Activated T-helper 1 cell treated with Interleukin-2 at 50 U/mL for 16 hours (primary cell): ENCODE measurements at regions not wholly inside any gene's neighbourhood (a gene's known extent, or its start where the extent isn't known, plus 50 kb on each side); places are given as distances from the start of the nearest gene placed in this dataset.
"Not testable (repeated sequence)": the region's sequence is repeated elsewhere in the genome, so short reads cannot be mapped to it uniquely, and the experiment has no call there.

Experiments used
- DNase-seq: peaks from one replicate; pipeline ENCODE4 v3.0.0-alpha.2; 2020; ENCODE audit warnings: low read depth

DNA sequence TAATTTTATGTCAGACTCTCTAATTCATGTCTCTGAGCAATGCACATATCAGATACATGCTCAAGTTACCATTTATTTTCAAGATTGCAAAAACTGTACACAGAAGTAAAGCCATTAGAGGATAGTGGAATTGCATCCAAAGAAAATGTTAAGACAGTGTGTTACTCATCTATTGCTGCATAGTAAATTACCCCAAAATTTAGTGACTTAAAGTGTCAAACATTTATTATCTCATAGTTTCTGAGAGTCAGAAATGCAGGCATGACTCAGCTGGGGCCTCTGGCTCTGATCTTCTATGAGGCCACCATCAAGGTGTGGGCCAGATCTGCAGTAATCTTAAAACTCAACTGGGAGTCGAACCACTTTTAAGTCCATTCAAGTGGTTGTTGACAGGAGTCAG lies 275.2 kb downstream of the QDPR start:
- DNase-seq, result no peak

DNA sequence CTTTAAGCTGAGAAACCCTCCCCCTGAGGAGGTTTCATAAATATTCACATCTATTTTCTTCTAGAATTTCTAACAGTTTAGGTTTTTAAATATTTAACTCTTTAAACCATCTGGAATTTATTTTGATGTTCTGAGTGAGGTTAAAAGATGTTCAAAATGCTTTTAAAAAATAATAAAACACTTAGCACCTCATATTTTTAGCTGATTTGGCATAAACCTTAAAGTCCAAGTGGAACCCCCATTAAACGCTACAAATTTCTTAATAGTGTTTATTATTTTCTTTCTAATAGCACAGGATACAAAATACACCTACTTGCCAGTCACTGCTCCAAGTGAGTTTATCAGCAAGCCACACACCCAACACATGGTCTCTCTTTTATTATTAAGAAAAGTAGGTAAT lies 277.2 kb downstream of the QDPR start:
- no peak for DNase-seq

GRCh38 chr4:17232566-17233253 lies 279.2 kb downstream of the QDPR start:
- DNase-seq, result no peak

DNA sequence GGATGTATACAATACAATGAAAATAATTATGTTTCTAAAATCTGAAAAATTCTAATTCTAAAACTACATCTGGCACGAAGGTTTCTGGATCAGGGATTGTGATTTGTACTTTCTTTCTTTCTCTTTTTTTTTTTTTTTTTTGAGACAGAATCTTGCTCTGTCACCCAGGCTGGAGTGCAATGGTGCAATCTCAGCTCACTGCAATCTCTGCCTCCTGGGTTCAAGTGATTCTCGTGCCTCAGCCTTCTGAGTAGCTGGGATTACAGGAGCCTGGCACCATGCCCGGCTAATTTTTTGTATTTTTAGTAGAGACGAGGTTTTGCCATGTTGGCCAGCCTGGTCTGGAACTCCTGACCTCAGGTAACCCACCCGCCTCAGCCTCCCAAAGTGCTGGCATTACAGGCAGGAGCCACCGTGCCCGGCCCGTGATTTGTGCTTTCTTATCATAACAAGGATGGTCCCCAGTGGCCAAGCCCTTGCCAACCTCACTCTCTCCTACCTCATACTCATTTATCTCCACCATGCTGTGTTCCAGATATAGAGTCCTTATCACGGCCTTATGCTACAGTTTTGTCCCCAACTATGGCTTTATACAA lies 279.9 kb downstream of the QDPR start:
- DNase-seq, result not testable (repeated sequence)

DNA sequence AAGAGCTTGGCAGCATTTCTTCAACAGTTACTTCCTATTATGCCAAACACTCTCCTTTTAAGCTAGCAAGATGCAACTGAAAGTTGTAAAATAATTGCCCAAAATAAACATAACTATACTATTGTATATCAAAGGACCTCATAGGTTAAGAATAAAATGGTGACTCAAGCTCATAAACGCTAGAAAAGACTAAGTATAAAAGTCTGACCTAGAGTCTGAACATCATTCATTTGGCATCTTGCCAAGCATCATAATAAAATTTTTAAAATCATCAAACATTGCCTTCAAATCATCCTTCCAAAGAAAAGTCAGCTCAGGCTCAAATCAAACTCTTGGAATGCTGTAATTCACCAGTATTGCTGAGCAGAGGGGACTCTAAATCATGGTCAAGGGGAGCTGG lies 281.2 kb downstream of the QDPR start:
- DNase-seq, result no peak

DNA sequence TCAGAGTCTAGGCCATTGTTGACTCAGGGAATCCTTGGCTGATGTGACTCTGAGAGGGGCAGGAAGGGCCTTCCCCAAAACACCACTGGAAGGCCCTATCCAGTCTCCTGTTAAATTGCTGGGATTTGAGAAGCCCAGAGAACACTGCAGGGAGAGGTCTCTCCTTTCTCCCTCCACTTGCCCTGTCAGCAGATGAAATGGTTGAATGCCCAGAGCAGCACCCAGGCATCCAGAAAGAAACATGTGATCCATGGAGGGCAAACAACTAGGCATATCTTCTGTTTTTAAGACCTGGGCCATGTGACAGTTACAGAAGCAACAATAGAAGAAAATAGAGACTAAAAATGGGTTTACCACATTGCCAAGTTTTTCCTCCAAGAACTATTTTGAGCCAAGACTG lies 291.1 kb downstream of the QDPR start:
- DNase-seq, result no peak

DNA sequence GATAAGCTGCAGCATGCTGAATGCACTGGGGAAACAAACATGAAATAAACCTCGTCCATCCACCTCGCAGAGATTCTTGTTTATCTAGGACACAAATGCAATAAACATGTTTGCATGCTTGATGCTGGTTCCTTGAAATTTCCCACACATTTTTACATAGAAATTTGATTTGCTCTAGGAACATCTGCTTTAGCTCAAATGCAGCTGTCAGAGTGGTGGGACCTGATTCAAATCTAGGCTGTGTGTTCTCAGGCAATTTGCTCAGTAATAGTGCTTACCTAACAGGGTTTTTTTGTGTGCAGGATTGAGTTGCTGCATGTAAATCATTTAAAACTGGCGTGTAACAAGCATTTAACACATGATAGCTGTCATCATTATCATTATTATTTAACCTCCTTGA lies 293.1 kb downstream of the QDPR start:
- no peak for DNase-seq

- DNase-seq, result no peak
These were observed 304.8 kb downstream of the QDPR start for GRCh38 chr4:17206829-17207801.

DNA sequence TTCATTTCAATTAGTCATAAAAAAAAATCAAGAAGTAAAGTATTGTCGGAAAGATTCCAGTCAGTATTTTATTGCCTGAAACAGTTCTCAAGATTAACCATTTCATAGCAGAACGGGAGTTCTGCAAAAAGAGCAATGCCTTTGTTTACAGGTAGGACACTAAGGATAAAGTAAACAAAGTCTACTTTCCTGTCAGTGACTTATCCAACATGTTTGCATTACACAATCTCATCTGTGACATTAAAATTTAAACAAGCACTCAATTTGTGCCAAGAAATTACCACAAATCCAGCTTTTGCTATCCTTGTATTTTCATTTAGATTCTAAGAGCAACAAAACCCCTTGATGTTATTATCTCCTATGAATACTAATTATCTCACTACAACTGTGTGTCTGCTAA lies 306.5 kb upstream of the LDB2 start:
- no peak for DNase-seq

GRCh38 chr4:17203797-17204196 lies 305.4 kb upstream of the LDB2 start:
- no peak for DNase-seq

DNA sequence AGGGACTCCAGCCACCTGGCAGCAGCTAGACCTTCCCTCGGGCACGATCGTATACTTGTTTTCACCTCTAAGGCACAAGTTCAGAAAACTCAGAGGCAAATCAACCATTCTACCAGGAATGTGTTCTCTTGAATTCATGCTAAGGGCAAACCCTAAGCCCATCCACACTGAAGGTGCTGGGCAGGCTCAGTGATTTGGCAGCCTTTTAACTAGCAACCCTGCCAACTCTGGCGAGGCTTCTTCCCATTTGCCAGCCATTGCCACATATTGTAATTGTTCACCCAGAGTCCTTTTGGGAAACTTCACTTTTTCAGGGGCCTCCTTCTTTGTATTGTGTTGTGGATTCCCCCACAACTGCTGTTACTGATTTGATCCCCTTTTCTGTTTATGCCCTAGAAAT lies 298.6 kb upstream of the LDB2 start:
- no peak for DNase-seq

GRCh38 chr4:17195461-17196275 lies 297.2 kb upstream of the LDB2 start:
- no peak for DNase-seq

DNA sequence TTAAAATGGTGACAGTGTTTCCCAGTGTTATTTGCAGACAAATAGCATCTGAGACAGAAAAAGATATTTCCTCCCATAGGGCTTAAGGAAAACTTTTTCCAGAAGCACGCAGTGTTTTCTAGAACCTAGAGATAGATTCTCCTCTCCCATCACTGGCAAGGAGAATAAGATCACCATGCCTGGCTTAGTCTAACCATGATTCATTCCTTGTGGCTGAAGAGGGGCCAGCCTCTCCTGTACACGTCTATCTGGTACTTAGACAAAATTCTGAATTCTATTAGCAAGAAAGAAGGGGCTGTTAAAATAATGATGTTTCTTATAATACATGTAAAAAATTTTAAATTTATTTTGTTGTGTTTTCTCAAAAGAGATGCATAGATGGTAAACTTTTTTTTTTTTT lies 296.1 kb upstream of the LDB2 start:
- no peak for DNase-seq

DNA sequence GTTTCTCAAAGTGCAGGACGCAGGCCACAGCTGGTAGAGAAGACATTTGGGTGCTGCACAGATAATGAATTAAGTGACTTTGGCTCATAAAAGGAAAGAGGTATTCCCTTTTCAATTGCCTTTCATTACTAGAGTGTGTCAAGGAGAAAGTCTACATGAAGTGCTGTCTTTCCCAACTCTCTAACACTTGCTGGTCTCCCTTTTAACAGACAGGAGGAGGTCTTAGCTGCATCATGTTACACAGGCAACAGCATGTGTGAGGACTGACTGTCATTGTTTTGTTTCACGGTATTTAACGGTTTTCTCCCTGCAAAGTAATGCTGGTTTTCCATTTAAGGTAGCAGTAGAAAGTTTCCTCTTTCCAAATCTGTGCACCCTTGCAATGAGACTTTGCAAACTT lies 291.3 kb upstream of the LDB2 start:
- DNase-seq, result no peak

- no peak for DNase-seq
These were observed 290.9 kb upstream of the LDB2 start for GRCh38 chr4:17189401-17189720.

GRCh38 chr4:17188547-17189400 lies 290.3 kb upstream of the LDB2 start:
- no peak for DNase-seq

DNA sequence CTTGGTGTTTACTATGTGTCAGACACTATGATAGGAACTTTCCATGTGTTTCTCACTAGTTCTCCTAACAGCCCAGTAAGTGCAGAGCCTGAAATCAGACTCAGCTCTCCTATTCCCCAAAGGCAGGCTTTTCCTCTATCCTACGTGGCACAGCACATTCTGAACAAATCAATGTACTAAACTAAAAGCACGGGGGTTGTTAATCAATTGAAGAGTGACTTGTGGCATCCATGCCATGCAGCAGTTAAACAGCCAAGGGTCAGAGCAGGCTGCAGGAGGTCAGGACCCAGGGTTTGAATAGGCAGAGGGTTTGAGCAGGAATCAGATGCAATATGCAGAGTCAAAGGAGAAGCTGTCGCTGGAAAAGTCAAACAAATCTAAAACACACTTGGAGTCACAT lies 289.7 kb upstream of the LDB2 start:
- DNase-seq, result no peak

DNA sequence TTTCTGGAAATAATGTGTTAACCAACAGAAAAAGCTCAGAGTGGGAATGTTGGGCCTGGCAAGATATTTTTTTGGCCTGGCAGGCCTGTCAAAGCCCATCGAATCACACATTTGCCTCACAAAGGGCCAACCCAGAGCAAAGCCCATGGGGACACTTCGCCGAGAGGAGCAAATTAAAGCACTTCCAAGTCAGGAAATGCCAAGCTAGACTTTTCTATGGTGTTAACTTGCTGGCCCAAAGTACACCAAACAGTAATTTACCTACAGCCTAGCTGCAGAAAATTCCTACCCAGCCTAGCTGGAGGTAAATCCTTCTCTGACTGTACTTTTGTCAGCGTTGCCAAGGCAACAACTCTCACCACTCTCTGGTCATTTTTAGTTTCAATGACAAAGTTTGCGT lies 288.6 kb upstream of the LDB2 start:
- no peak for DNase-seq

GRCh38 chr4:17182888-17183287 lies 284.4 kb upstream of the LDB2 start:
- no peak for DNase-seq

- no peak for DNase-seq
These were observed 276.3 kb upstream of the LDB2 start for GRCh38 chr4:17174751-17175150.

- DNase-seq, result no peak
These were observed 274.9 kb upstream of the LDB2 start for GRCh38 chr4:17173300-17173699.
